NCI-H2107 treated with DMSO at 0.1 percent for 48 hours (cell line): ENCODE measurements at regions not wholly inside any gene's neighbourhood (a gene's known extent, or its start where the extent isn't known, plus 50 kb on each side); places are given as distances from the start of the nearest gene placed in this dataset.

Source experiments
- DNase-seq: peaks from one replicate; lab custom pipeline; 2025; ENCODE audit not compliant: unreplicated experiment; lab: John Stamatoyannopoulos, UW

- DNase-seq = no peak
These were observed 288.6 kb downstream of the AACS start for GRCh38 chr12:125353871-125354270.

- no peak for DNase-seq
These were observed 290.4 kb downstream of the AACS start for GRCh38 chr12:125355614-125356013.

GRCh38 chr12:125356111-125356510 is 290.9 kb downstream of the AACS start:
- no peak for DNase-seq

- DNase-seq = no peak
These were observed 292.3 kb downstream of the AACS start for GRCh38 chr12:125357561-125357960.

GRCh38 chr12:125360540-125360939 is 295.3 kb downstream of the AACS start:
- DNase-seq = no peak

- DNase-seq = no peak
These were observed 305.8 kb downstream of the AACS start for GRCh38 chr12:125371033-125371432.

- no peak for DNase-seq
These were observed 306.9 kb downstream of the AACS start for GRCh38 chr12:125372085-125372484.

- no peak for DNase-seq
These were observed 308.1 kb downstream of the AACS start for GRCh38 chr12:125373375-125373774.

- no peak for DNase-seq
These were observed 311.2 kb downstream of the AACS start for GRCh38 chr12:125376422-125376821.

GRCh38 chr12:125377093-125377492 is 311.9 kb downstream of the AACS start:
- DNase-seq = no peak

- no peak for DNase-seq
These were observed 316.1 kb downstream of the AACS start for GRCh38 chr12:125381373-125381772.

- no peak for DNase-seq
These were observed 317.7 kb downstream of the AACS start for GRCh38 chr12:125382926-125383325.

GRCh38 chr12:125386652-125387051 is 321.4 kb downstream of the AACS start:
- no peak for DNase-seq

- no peak for DNase-seq
These were observed 322.0 kb downstream of the AACS start for GRCh38 chr12:125387206-125387605.

- no peak for DNase-seq
These were observed 323.9 kb downstream of the AACS start for GRCh38 chr12:125389061-125389697.

- DNase-seq = no peak
These were observed 328.3 kb downstream of the AACS start for GRCh38 chr12:125393569-125393968.

- DNase-seq = no peak
These were observed 330.5 kb downstream of the AACS start for GRCh38 chr12:125395583-125396215.

GRCh38 chr12:125399489-125399888 is 334.3 kb downstream of the AACS start:
- no peak for DNase-seq

GRCh38 chr12:125402874-125403789 is 337.9 kb downstream of the AACS start:
- peak; percentile 9 for DNase-seq

- DNase-seq = no peak
These were observed 338.6 kb downstream of the AACS start for GRCh38 chr12:125403843-125404242.

- DNase-seq = no peak
These were observed 340.9 kb downstream of the AACS start for GRCh38 chr12:125406131-125406530.

- DNase-seq = no peak
These were observed 343.5 kb downstream of the AACS start for GRCh38 chr12:125408718-125409117.
